GM19239 (cell line): ENCODE measurements at regions not wholly inside any gene's neighbourhood (a gene's known extent, or its start where the extent isn't known, plus 50 kb on each side); places are given as distances from the start of the nearest gene placed in this dataset.

Experiments
- DNase-seq: peaks from one replicate; pipeline ENCODE4 v3.0.0; 2011; ENCODE audit warnings: low spot score; ENCODE audit not compliant: insufficient read length
- FAIRE-seq: peaks from 2 replicates; lab custom pipeline; 2011; peaks lifted over from hg19 to GRCh38; lab: Jason Lieb, UNC

DNA sequence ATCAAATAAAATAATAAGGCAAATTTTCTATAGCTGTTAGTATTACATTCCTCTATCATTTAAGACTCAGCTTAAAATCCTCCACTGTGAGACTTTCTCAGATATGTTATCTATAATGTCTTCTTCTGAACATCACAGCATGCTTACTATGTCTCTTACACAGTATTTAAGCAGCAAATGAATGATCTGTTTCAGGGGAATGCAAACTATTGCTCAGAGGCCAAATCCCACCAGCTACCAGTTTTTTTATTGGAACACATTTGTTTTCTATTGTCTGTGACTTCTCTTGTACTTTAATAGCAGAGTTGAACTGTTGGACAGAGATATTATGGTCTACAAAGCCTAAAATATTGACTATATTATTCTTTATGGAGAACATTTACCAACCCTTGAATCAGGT, 59.6 kb downstream of the C3orf38 start:
- DNase-seq: no peak
- FAIRE-seq: no peak

DNA sequence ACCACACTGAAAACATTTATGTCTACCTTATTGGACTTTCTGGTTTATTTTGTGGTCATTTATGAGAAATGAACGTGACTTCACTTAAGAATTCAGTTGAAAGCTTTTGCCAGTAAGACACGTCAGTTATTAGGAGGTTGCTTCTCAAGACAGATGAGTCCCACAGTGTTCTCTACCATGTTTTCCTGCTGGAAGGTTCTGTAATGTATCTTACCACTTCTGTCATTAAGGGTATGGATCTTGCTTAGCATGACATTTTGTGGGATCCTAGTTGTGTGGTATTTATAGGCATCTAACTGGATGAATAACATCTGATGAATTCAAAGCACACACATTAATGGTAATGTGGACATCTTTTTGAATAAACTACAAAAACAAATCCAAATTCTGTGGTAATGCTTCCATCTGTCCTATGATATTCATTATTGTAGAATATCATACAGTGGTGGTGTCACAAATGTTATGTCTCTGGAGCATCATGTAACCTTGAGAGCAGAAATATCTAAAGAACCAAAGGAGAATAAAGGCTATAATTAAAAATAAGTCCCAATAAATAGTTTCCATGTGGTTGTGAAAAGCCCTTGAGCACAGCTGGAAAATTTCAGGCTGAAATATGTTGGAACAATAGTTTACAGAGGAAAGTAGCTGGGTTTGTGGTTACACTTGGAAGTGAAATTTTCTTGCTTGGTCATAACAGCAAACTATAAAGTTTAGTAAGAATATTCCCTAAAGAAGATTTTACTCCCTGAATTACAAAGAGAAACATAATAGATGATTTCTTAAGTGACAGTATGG, 61.5 kb downstream of the C3orf38 start:
- FAIRE-seq: no peak
- DNase-seq: no peak

DNA sequence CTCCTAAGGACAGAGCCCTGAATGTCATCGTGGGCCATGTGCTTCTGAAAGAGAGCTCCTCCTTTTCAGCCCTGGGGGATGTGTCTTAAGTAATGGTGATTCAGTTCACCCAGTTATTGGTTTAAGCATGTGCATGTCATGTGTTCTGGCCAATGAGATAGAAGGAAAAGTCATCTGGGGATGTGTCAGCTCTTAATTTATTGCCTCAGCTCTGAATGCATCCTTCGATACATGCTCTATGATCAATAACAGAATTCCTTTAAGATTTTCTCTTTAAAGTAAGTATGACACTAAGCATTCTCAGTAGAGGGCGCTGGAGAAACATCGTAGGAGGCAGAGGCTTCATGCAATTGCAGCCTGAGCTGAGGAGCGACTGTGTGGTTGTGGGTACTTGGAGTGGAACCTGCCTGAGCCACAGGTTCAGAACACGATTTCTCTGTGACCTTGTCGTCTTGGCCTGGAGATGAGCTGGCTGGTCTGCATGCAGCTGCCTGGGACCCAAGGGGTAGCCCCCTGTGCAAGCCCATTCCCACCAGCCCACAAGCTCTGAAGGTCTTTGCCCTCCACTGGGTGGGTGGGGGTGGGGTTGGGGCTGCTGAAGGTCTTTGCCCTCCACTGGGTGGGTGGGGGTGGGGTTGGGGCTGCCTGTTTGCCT, 69.5 kb downstream of the C3orf38 start:
- peak; percentile 16 for DNase-seq

DNA sequence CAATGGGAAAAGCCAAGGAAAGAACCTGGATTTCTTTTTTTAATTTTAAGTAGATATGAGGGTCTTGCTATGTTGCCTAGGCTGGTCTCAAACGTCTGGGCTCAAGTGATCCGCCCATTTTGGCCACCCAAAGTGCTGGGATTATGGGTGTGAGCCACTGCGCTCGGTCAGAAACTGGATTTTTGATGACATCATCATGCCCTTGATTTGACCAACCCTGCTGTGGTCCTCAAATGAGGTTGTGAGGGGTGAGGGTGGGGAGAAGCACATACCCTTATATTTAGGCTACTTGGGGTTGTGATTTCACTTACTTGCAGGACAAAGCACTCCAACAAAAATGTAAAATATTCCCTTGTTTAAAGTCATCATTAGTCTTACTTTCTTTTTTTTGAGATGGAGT, 70.4 kb downstream of the C3orf38 start:
- DNase-seq: no peak
- no peak for FAIRE-seq

More for the DNA sequence above, 69.5 kb downstream of the C3orf38 start:
- peak; percentile 72 for FAIRE-seq

DNA sequence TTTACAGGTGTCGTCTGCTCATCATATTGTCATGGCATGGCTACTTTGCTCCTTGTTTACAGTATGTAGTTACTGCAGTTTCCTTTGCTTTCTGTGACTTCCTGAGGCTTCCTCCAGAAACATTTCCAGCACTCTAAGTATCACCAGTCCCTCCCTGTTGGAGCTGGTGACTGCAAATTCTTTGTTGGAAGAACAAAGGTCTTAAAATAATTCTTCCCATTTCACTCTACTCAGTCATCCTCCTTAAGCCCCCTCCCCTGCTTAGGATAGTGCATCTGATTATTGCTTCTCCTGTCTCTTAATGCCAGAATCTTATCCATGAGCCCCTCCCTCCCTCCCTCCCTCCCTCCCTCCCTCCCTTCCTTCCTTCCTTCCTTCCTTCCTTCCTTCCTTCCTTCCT, 72.0 kb downstream of the C3orf38 start:
- DNase-seq: no peak
- no peak for FAIRE-seq

DNA sequence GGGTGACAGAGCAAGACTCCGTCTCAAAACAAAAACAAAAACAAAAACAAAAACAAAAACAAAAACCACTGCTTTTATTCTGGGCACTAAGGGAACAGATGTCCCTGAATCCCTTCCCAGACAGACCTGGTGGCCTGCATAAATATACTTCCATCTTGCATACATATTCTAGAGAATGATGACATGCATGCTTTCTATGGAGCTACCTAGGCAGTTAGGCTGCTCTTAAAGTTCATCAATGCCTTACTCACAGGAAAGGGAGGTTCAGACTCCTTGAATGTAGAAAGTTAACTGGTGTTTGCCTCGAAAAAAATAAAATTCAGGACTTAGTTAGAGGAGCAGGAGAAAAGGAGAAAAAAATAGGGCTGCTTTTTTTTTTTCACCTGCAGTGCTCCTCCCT, 72.6 kb downstream of the C3orf38 start:
- DNase-seq: no peak
- no peak for FAIRE-seq

DNA sequence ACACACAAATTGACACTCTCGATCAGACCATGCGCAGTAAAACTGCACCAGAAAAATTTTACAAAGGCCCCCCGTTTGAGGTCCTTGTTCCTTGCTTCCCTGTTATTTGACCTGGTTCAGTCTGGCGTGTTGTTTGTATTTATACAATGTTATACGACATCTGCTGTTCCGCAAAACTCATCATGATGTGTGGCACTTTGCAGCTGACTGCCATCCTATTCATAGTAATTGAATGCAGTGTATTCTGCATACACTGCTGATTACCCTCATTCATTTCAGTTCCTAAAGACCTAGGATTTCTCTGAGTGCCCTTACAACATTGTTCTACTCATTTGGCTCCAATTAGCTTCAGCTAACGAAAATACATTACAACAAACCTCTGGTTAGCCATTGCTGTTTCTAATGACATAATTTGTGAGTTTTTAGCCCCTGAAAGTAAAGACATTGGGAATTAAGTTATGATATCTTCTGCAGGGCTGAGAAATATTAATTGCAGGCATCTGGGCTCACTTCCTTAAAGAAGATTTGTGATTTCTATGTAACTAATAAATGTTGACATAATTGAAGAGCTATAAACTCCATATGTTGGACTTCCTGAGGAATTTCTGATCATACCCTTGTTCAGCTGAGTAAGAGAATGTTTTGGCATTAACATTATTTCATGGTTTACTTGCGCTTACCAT, 75.7 kb downstream of the C3orf38 start:
- no peak for DNase-seq
- no peak for FAIRE-seq

DNA sequence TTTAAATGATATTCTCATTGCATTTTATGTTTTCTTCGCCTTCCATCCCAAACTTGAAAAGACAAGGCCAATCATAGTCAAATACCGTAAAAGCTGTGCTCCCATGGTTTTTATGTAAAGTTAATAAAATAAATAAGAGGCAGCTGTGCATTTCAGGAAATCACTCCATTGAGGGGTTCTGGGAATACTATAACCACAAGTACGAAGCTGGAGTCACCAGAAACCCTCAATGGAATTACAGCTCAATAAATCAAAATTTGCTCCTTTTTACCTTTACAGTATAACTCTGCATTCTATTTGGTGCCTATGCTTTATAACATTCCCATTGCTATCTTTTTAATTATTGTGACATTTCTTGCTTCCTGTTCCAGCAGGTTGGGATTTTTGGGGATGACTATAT, 77.2 kb downstream of the C3orf38 start:
- FAIRE-seq (no peak), DNase-seq (no peak)

DNA sequence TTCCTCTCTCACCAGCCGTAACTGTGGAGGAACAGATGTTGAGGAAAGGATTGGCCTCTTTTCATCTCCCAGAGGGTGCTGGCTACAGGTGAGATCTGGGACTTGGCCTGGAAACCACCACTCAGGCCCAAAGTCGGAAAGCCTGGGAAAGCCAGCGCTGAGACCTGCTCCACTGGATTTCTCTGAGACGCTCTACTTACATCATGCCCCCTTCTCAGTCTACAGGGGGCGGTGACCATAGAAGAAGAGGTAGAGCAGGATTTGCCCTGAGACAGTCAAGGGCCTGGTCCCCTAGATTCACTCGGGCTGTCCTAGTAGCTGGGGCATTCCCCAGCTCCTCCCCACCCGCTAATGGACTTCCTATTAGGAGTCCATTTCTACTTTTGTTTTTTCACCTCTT, 80.9 kb downstream of the C3orf38 start:
- no peak for DNase-seq
- FAIRE-seq: no peak

DNA sequence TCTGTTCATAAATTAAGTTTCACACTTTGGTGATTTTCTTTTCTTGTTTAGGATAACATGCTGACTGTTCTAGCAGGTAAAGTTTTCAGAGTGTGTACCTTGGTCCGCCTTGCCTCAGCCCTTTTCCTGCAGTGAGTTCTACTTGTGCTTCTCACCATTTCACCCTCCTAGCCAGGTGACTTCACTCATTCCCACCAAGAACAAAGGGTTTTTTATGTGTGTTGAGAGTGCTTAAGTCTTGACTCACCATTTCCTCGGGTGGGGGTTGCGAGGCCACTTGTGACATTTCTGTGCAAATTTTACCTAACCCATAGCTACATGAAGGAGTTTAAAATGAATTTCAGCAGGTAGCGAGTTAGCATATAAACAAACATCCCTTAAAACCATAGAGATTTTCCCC, 81.4 kb downstream of the C3orf38 start:
- DNase-seq (no peak), FAIRE-seq (no peak)

DNA sequence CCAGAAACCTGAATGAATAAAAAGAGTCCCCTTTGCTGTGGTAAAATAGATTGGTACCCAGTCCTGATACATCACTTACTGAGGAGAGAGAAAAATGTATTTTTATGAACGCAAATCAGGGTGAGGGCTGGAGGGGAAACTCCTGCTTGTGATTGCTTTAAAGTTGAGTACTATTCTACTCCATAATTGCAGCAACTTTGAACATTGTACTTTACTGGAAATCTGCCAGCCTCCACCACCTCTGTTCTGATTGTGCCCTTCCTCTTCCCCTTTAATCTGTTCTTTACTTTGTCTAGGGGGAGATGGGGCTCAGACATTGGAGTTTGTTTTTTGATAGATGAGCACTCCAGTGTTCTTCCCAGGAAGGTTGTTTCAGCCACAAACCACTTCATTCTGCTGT, 81.9 kb downstream of the C3orf38 start:
- DNase-seq (no peak), FAIRE-seq (no peak)

DNA sequence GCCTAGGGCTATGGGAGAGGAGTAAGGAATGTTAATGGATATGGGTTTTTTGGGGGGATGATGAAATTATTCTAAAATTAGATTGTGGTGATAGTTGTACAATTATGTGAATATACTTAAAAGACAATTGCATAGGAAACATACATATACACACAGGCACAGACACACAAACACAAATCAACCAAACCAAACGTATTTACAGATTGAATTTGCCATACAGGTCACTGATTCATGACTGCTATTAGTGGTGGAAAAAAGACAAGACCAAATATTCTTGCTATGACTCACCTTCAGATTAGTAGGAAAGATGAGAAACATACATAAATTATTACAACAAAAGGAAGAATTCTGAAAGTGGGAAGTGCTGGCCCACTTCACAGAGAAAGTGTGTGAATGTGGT, 85.3 kb downstream of the C3orf38 start:
- FAIRE-seq: no peak

DNA sequence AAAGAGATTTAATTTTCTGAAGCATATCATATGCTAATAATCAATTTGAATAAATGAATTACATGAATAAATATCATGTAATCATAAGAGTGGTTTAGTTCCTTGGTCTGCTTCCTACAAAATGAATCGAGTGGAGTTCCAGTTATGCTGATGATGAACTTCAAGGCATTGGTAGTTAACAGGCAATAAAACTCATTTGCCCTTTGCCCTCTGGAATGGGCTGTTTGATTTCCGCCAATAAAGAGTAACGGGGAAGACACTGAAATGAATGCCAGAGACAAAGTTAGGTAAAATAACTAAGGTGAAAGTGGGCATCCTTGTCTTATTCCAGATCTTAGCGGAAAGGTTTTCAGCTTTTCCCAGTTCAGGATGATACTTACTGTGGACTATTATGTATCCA, 90.1 kb downstream of the C3orf38 start:
- DNase-seq (no peak), FAIRE-seq (no peak)

More for the DNA sequence above, 85.3 kb downstream of the C3orf38 start:
- DNase-seq: no peak

DNA sequence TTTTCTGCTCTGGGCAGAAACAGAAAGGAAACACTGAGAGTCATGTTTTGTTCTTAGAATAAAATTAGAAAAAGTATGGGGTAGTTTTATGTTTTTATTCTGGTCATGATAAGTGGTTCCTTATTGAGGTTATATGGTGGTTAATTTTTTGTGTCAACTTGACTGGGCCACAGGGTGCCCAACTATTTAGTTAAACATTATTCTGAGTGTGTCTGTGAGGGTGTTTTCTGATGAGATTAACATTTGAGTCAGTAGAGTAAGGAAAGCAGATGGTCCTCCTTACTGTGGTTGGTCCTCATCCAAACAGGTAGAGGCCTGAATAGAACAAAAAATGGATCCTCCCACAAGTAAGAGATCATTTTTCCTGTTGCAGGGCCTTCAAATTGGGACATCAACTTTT, 98.9 kb downstream of the C3orf38 start:
- FAIRE-seq (no peak), DNase-seq (no peak)

DNA sequence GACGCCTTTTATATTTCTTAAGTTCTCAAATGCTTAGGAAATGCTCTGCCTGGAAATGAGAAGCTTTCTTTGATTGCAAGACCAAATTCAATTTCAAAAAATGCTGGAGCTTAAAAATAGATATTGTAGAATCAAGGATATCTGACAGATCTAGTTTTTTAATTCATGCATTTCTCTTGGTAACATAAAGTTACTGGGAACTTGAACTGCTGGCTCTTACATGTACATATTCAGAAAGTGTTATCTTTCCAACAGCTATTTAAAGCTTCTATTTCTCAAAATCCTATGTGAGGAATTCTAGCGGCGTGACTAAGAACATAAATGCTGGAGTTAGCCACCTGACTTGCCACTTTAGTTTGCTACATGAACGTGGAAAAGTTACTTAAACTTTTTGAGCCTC, 109.3 kb downstream of the C3orf38 start:
- no peak for FAIRE-seq
- no peak for DNase-seq

DNA sequence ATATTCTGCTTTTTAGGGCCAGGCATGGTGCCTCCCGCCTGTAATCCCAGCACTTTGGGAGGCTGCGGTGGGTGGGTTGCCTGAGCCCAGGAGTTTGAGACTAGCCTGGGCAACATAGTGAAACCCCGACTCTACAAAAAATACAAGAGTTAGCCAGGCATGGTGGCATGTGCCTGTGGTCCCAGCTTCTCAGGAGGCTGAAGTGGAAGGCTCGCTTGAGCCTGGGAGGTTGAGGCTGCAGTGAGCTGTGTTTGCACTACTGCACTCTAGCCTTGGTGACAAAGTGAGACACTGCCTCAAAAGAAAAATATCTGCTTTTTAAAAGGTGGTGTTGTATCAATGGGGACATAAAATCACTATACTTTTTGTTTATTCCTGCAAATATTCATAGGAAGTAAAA, 112.8 kb downstream of the C3orf38 start:
- no peak for FAIRE-seq

DNA sequence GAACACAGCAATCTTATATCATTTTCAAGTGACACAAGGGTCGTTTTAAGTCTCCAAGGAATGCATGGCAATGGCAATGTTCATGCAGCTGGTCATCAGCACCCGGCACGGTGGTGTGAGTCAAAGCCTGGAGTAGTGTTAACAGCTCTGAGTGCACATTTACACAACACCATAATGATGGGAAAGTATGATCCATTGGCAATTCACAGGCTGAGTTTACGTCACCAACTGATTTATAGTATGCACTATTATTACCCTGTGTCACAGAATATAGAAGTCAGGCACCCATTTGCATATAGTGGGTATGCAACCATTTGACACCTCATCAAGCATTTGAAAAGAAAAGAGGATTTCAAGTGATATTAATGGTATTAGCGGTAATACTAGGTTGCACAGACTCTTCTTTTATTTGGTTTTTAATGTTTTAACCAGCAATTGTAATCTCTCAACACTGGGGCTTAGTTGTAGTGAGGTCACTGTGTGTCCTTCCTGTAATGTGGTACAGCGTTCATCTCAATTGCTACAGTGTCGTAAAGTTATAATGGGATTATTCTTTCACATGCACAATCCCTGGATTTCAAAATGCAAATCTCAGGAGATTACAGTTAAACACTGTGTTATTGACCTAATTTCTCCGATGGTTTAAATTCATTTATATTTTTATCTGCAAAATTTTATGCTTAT, 113.8 kb downstream of the C3orf38 start:
- FAIRE-seq (no peak), DNase-seq (no peak)

More for the DNA sequence above, 112.8 kb downstream of the C3orf38 start:
- DNase-seq: no peak

DNA sequence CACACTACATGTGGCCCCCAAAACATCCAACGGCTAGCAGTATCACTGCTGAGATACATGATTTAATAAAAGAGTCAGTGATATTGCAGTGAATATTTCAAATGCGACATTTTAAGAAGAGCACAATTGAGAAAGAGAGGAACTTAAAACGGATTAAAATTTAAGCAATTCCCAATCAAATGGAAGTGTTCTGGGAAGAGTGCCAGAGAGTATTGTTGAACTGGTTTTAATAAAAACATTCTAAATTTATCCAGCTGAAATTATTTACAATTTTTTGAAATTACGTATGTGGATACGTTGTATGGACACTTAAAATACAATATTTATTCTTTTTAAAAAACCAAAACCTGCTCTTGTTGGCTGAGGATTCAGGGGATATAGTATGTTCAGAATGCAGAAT, 117.7 kb downstream of the C3orf38 start:
- no peak for FAIRE-seq

DNA sequence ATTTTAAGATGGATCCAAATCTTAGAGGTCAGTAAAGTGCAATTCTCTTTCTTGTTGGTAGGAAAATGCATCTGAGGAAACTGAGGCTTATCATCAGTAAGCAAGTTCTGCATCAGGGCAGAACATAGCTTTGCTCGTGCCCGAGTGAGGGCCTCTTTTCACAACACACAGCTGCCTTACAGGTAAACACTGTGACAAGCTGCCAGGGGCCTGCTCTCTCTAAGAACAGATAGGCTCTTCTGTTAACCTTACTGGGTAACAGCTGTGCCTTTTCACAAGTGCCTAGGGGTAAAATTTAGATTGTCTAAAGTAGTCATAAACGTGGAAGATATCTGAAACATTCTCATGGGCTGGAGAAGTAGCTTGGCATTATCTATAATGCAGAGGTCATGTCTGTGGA, 118.1 kb downstream of the C3orf38 start:
- no peak for DNase-seq
- FAIRE-seq: no peak

More for the DNA sequence above, 117.7 kb downstream of the C3orf38 start:
- no peak for DNase-seq

DNA sequence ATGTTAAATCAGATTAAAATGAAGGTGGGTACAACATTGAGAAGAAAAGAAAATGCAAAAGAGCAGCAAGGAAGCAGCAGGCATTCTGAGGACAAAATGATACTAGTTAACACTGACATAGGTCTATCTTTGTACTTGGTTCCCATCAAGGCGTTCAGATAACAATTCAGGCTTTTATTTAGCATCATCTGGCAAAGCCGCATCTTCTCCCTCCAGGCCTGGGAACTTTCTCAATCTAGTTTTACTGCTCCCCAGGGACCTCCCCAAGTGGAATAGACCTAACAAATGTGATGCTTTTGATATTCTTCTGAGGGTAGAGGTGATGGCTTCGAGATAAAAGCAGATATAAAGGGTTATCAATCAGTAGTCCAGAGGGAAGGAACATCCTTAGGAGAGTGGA, 130.6 kb downstream of the C3orf38 start:
- DNase-seq: no peak
- no peak for FAIRE-seq
